MCF 10A (cell line): ENCODE measurements at regions not wholly inside any gene's neighbourhood (a gene's known extent, or its start where the extent isn't known, plus 50 kb on each side); places are given as distances from the start of the nearest gene placed in this dataset.

Source experiments
- BruUV-seq: library from RNA; stranded (reverse); fragments of 400-500 nt; replicated peaks from 2 replicates; lab custom pipeline; 2021; lab: Mats Ljungman, UMichigan
- CTCF ChIA-PET: fragments of 300-600 bp; sonication (Branson Sonifier 250); formaldehyde crosslinking; extraction: SDS; loops from one replicate; lab custom pipeline; 2021; ENCODE audit warnings: antibody characterized with exemption, inconsistent platforms; lab: Yijun Ruan, JAX
- POLR2A ChIA-PET: fragments of 300-600, 350-650 bp; sonication (Branson Sonifier 250); formaldehyde crosslinking; extraction: SDS; loops from one replicate; lab custom pipeline; 2020; ENCODE audit warnings: antibody characterized with exemption, inconsistent platforms; lab: Yijun Ruan, JAX
- DNase-seq: peaks from one replicate; pipeline ENCODE4 v3.0.0-alpha.2; 2018; ENCODE audit not compliant: unreplicated experiment
- H3K27ac Mint-ChIP-seq: one replicate; pipeline ENCODE4 v1.8.0; 2022; ENCODE audit warnings: mild to moderate bottlenecking, low read depth, mixed read lengths; ENCODE audit not compliant: unreplicated experiment
- H3K27me3 Mint-ChIP-seq: one replicate; pipeline ENCODE4 v1.8.0; 2022; ENCODE audit warnings: mixed read lengths; ENCODE audit not compliant: insufficient read depth, unreplicated experiment
- H3K36me3 Mint-ChIP-seq: one replicate; pipeline ENCODE4 v1.8.0; 2022; ENCODE audit warnings: mild to moderate bottlenecking, moderate library complexity, mixed read lengths; ENCODE audit not compliant: insufficient read depth, unreplicated experiment
- H3K4me1 Mint-ChIP-seq: one replicate; pipeline ENCODE4 v1.8.0; 2022; ENCODE audit warnings: mixed read lengths; ENCODE audit not compliant: insufficient read depth, unreplicated experiment
- H3K4me3 Mint-ChIP-seq: one replicate; pipeline ENCODE4 v1.8.0; 2022; ENCODE audit warnings: mild to moderate bottlenecking, moderate library complexity, mixed read lengths; ENCODE audit not compliant: unreplicated experiment
- H3K9me3 Mint-ChIP-seq: one replicate; pipeline ENCODE4 v1.8.0; 2022; ENCODE audit warnings: mixed read lengths; ENCODE audit not compliant: unreplicated experiment
- intact Hi-C: fragments of 100-400 bp; cut with micrococcal nuclease; formaldehyde crosslinking; loops from 2 replicates; pipeline ENCODE4 v1.14.1; 2022
- TF ChIP-seq, protein P1 (sequence below): fragments of 200-600 bp; IDR thresholded peaks from one replicate; pipeline ENCODE4 v1.8.0; 2022; ENCODE audit warnings: antibody characterized with exemption, mild to moderate bottlenecking; ENCODE audit not compliant: unreplicated experiment

DNA sequence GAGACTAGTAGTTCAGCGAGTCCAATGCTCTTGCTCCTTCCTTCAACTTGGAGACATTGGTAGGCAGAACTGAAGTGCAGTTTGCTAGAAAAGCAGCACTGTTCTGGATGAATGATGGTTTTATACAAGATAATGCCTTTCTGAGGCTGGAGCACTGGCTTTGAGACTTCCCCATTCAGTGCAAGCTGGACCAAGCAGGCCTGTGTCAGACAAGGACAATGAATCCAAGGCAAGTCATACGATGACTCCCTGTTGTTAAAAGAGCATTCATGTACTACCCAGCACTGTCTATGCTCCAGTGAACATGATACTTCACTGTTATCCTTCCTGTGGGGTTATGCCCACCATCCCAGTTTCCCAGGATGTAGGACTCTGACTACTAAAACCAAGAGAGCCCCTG lies 242.3 kb upstream of the RAG2 start:
- H3K9me3 Mint-ChIP-seq: peaks cover 5% of the 10 kb centered on the region
- no peak overlapping the region for H3K27ac Mint-ChIP-seq
- H3K4me3 Mint-ChIP-seq: no peak overlapping the region
- DNase-seq: no peak
- ChIA-PET CTCF (no interaction called here), POLR2A (no interaction called here)
- H3K27me3 Mint-ChIP-seq: no peaks in the 10 kb centered on the region
- TF ChIP-seq, protein P1, sequence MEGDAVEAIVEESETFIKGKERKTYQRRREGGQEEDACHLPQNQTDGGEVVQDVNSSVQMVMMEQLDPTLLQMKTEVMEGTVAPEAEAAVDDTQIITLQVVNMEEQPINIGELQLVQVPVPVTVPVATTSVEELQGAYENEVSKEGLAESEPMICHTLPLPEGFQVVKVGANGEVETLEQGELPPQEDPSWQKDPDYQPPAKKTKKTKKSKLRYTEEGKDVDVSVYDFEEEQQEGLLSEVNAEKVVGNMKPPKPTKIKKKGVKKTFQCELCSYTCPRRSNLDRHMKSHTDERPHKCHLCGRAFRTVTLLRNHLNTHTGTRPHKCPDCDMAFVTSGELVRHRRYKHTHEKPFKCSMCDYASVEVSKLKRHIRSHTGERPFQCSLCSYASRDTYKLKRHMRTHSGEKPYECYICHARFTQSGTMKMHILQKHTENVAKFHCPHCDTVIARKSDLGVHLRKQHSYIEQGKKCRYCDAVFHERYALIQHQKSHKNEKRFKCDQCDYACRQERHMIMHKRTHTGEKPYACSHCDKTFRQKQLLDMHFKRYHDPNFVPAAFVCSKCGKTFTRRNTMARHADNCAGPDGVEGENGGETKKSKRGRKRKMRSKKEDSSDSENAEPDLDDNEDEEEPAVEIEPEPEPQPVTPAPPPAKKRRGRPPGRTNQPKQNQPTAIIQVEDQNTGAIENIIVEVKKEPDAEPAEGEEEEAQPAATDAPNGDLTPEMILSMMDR: no peak
- no peaks in the 10 kb centered on the region for H3K4me1 Mint-ChIP-seq
- BruUV-seq: no TSS peak
- intact Hi-C loops: no loop called here
- no peaks in the 10 kb centered on the region for H3K36me3 Mint-ChIP-seq

DNA sequence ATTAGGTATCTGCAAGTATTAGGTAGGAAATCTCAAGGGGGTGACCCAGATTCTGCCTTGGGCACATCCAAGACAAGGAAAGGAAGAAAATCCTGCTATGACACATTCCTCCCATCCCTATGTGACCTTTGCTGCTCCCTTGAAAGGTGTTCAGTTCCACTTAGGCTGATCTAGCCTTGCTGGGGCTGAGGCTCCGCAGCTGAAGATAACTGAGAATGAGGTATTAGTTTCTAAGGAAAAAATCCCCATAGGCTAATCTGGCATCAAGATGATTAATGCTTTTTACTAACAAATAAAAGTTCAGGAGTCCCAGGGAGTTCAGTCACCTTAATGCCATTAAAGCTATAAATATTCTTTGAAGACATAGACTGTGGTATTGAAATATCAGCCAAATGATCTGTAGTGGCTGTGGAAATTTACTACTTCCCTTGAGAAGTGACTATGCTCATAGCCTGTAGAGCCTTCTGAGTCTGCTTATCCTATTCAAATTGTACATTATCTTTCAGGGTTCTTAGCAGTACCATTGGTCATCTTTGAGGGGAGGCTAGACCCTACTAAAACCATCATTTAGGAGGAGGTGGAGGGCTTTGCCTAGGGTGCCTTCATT lies 239.9 kb upstream of the RAG2 start:
- Mint-ChIP-seq H3K9me3 (peaks cover 5% of the 10 kb centered on the region), H3K4me3 (no peak overlapping the region), H3K4me1 (no peaks in the 10 kb centered on the region), H3K36me3 (no peaks in the 10 kb centered on the region), H3K27me3 (no peaks in the 10 kb centered on the region), H3K27ac (no peak overlapping the region)
- no peak for DNase-seq
- no TSS peak for BruUV-seq
- TF ChIP-seq, protein P1: no peak
- POLR2A ChIA-PET: interaction anchor here (1.0 kb wide), 1 partner anchor 73 kb away, joined by 3 read pairs; no protein-coding TSS in a partner anchor
- intact Hi-C loops: no loop called here
- CTCF ChIA-PET: interaction anchor here (0.6 to 1.7 kb wide), 3 partner anchors 14 to 129 kb away, joined by 3 to 7 read pairs (median 3); no protein-coding TSS in a partner anchor

DNA sequence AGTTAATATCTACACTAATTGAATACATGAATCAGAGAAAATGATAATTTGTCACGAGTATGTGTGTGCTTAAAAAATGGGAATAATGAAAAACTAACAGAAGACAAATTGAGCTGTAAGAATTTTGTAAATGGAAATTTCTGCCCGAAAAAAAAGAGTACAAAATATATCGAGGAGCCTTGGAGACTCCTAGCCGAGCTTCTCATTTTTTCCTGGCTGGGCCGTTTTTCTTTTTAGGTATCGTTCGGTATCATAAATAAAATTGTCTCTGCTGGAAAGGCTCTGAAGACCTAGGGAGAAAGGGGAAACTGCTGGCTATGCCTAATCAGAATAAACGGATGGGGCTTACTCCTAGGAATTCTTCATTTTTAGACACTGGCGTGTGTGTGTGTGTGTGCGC lies 227.2 kb upstream of the RAG2 start:
- Mint-ChIP-seq H3K9me3 (no peaks in the 10 kb centered on the region), H3K4me1 (no peaks in the 10 kb centered on the region), H3K36me3 (no peaks in the 10 kb centered on the region), H3K27me3 (no peaks in the 10 kb centered on the region), H3K4me3 (no peak overlapping the region), H3K27ac (no peak overlapping the region)
- no TSS peak for BruUV-seq
- ChIA-PET CTCF (interaction anchor here (0.5 to 0.6 kb wide), 2 partner anchors 155 to 897 kb away, joined by 3 read pairs; no protein-coding TSS in a partner anchor), POLR2A (interaction anchor here (0.6 kb wide), 1 partner anchor 1130 kb away, joined by 3 read pairs; no protein-coding TSS in a partner anchor)
- TF ChIP-seq, protein P1: no peak
- intact Hi-C loops: no loop called here
- DNase-seq: no peak

DNA sequence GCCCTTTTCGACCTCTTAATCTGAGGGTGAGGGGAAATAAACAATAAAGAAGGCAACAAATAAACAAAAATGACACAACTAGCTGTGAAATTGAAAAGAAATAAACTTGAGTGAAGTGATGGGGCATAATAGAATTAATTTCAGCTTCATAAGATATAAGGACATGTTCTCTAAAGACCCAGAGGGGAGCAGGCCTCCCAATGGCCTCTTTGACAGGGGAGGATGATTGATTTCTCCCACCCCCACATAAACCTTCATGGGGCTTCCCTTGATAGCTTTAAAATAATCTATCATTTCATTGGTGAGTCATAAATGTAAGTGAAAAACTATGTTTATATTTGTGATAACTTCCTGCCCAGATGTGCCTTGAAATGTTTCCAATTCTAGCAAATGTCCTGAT lies 226.3 kb upstream of the RAG2 start:
- TF ChIP-seq, protein P1: no peak
- ChIA-PET CTCF (interaction anchor here (0.6 to 0.9 kb wide), 3 partner anchors 14 to 897 kb away, joined by 3 to 4 read pairs (median 3); no protein-coding TSS in a partner anchor), POLR2A (no interaction called here)
- Mint-ChIP-seq H3K4me1 (no peaks in the 10 kb centered on the region), H3K4me3 (no peak overlapping the region), H3K27ac (no peak overlapping the region), H3K36me3 (no peaks in the 10 kb centered on the region), H3K27me3 (no peaks in the 10 kb centered on the region), H3K9me3 (no peaks in the 10 kb centered on the region)
- no TSS peak for BruUV-seq
- intact Hi-C loops: no loop called here
- DNase-seq: no peak
